ENCODE measurements at regions not wholly inside any gene's neighbourhood (a gene's known extent, or its start where the extent isn't known, plus 50 kb on each side); places are given as distances from the start of the nearest gene placed in this dataset.
A peak's percentile ranks its signal among the peaks of the same experiment; 100 is the strongest.

GRCh38 chr7:12968836-12969422 is 281.5 kb downstream of the ARL4A start (continued):
- no peak for TF ChIP-seq REST (IDR thresholded peaks at IDR 0.05)

- DNase-seq (ENCODE audit: low spot score): no peak
- Histone ChIP-seq H3K9ac (ENCODE audit: low read depth in 1 of 2, low read length in 2 of 2) (no peak overlapping the region), H3K9me3 (ENCODE audit: control insufficient read depth in 4 of 4, low read length in 3 of 4) (no peaks in the 10 kb centered on the region), H3K36me3 (ENCODE audit: control insufficient read depth in 4 of 4, insufficient read depth in 3 of 4, low read depth in 1 of 4, low read length in 3 of 4) (no peaks in the 10 kb centered on the region), H3K27ac (ENCODE audit: low read depth in 1 of 2, low read length in 2 of 2) (no peak overlapping the region), H3K4me1 (ENCODE audit: control insufficient read depth in 4 of 4, insufficient read depth in 4 of 4, low read length in 3 of 4) (peaks cover 0 to 15% (median 10%) of the 10 kb centered on the region in 4 donors), H3K4me3 (ENCODE audit: low read depth in 1 of 3, low read length in 3 of 3) (no peak overlapping the region), H3K27me3 (ENCODE audit: control insufficient read depth in 4 of 4, insufficient read depth in 4 of 4, low read length in 3 of 4) (no peaks in the 10 kb centered on the region)
- WGBS: 63% methylated on average over 2 of the region's 2 CpGs
- TF ChIP-seq FOXA2 (IDR thresholded peaks at IDR 0.05) (no peak), RAD21 (IDR thresholded peaks at IDR 0.05) (no peak), NR2F2 (IDR thresholded peaks at IDR 0.05) (no peak), HNF4A (conservative IDR thresholded peaks at IDR 0.05) (peak; percentile 6 to 8)
Measured at GRCh38 chr7:12970626-12971025, 283.2 kb downstream of the ARL4A start.

- no peak for DNase-seq (ENCODE audit: low spot score)
- no peak overlapping the region for H3K4me3 ChIP-seq (ENCODE audit: low read depth in 1 of 3, low read length in 3 of 3)
- H3K9me3 ChIP-seq (ENCODE audit: control insufficient read depth in 4 of 4, low read length in 3 of 4): no peaks in the 10 kb centered on the region
- no peak overlapping the region for H3K9ac ChIP-seq (ENCODE audit: low read depth in 1 of 2, low read length in 2 of 2)
- no peaks in the 10 kb centered on the region for H3K36me3 ChIP-seq (ENCODE audit: control insufficient read depth in 4 of 4, insufficient read depth in 3 of 4, low read depth in 1 of 4, low read length in 3 of 4)
- no peak overlapping the region for H3K27ac ChIP-seq (ENCODE audit: low read depth in 1 of 2, low read length in 2 of 2)
- WGBS: 63% methylated on average over 5 of the region's 5 CpGs
- H3K4me1 ChIP-seq (ENCODE audit: control insufficient read depth in 4 of 4, insufficient read depth in 4 of 4, low read length in 3 of 4): peaks cover 0 to 15% (median 6%) of the 10 kb centered on the region in 4 donors
- no peaks in the 10 kb centered on the region for H3K27me3 ChIP-seq (ENCODE audit: control insufficient read depth in 4 of 4, insufficient read depth in 4 of 4, low read length in 3 of 4)
- no peak for TF ChIP-seq ZBTB33 (IDR thresholded peaks at IDR 0.05)
- TF ChIP-seq REST (IDR thresholded peaks at IDR 0.05): no peak
- TF ChIP-seq, protein P1, sequence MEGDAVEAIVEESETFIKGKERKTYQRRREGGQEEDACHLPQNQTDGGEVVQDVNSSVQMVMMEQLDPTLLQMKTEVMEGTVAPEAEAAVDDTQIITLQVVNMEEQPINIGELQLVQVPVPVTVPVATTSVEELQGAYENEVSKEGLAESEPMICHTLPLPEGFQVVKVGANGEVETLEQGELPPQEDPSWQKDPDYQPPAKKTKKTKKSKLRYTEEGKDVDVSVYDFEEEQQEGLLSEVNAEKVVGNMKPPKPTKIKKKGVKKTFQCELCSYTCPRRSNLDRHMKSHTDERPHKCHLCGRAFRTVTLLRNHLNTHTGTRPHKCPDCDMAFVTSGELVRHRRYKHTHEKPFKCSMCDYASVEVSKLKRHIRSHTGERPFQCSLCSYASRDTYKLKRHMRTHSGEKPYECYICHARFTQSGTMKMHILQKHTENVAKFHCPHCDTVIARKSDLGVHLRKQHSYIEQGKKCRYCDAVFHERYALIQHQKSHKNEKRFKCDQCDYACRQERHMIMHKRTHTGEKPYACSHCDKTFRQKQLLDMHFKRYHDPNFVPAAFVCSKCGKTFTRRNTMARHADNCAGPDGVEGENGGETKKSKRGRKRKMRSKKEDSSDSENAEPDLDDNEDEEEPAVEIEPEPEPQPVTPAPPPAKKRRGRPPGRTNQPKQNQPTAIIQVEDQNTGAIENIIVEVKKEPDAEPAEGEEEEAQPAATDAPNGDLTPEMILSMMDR (IDR thresholded peaks at IDR 0.05; ENCODE audit: low read depth, low read length, missing input control): no peak
- no peak for TF ChIP-seq TAF1 (conservative IDR thresholded peaks at IDR 0.05)
- TF ChIP-seq HNF4A (conservative IDR thresholded peaks at IDR 0.05): peak in 1 of 2 donors; percentile 19
- no peak for TF ChIP-seq MAX (IDR thresholded peaks at IDR 0.05)
- no peak for TF ChIP-seq EGR1 (IDR thresholded peaks at IDR 0.05; ENCODE audit: low read depth in 2 of 2)
- peak; percentile 11 for TF ChIP-seq SP1 (IDR thresholded peaks at IDR 0.05)
- no peak for TF ChIP-seq FOXA1 (IDR thresholded peaks at IDR 0.05)
- no peak for TF ChIP-seq JUND (IDR thresholded peaks at IDR 0.05)
- TF ChIP-seq, protein P2, sequence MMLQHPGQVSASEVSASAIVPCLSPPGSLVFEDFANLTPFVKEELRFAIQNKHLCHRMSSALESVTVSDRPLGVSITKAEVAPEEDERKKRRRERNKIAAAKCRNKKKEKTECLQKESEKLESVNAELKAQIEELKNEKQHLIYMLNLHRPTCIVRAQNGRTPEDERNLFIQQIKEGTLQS (IDR thresholded peaks at IDR 0.05): no peak
- TF ChIP-seq YY1 (IDR thresholded peaks at IDR 0.05): no peak
- no peak for TF ChIP-seq GABPA (IDR thresholded peaks at IDR 0.05 in 1 of 2, conservative IDR thresholded peaks at IDR 0.05 in 1 of 2)
- no peak for TF ChIP-seq NR2F2 (IDR thresholded peaks at IDR 0.05)
- TF ChIP-seq RAD21 (IDR thresholded peaks at IDR 0.05): no peak
- no peak for TF ChIP-seq HNF4G (IDR thresholded peaks at IDR 0.05)
- TF ChIP-seq RXRA (IDR thresholded peaks at IDR 0.05): no peak
- TF ChIP-seq FOXA2 (IDR thresholded peaks at IDR 0.05): peak; percentile 36
Measured at GRCh38 chr7:12974451-12975166, 287.2 kb downstream of the ARL4A start.

Measured in liver (tissue), 8 donors.